Peyer's patch (tissue), 4 donors: ENCODE measurements at regions not wholly inside any gene's neighbourhood (a gene's known extent, or its start where the extent isn't known, plus 50 kb on each side); places are given as distances from the start of the nearest gene placed in this dataset.
"Not testable (repeated sequence)": the region's sequence is repeated elsewhere in the genome, so short reads cannot be mapped to it uniquely, and the experiment has no call there.

Source experiments
- DNase-seq, 3 donors: peaks; one replicate each; pipeline ENCODE4 v3.0.0-alpha.2; 2017 to 2019
- H3K27ac ChIP-seq, 4 donors: fragments of 200-600 bp; sonication (generic); one replicate each; pipeline ENCODE4 v1.5.1; 2016 to 2019
- H3K27me3 ChIP-seq, 2 donors: fragments of 200-600 bp; sonication (generic); one replicate each; pipeline ENCODE4 v1.5.1; 2019
- H3K36me3 ChIP-seq, 3 donors: fragments of 200-600 bp; sonication (generic); one replicate each; pipeline ENCODE4 v1.5.1; 2016 to 2019
- H3K4me1 ChIP-seq, 4 donors: fragments of 200-600 bp; sonication (generic); one replicate each; pipeline ENCODE4 v1.5.1; 2016 to 2019
- H3K4me3 ChIP-seq, 4 donors: fragments of 200-600 bp; sonication (generic); 1 replicate in 3 of 4; 2 replicates in 1 of 4; pipeline ENCODE4 v1.5.1; 2016 to 2019; ENCODE audit warnings: mild to moderate bottlenecking in 1 of 4
- H3K9me3 ChIP-seq, 4 donors: fragments of 200-600 bp; sonication (generic); one replicate each; pipeline ENCODE4 v1.5.1; 2016 to 2019; ENCODE audit warnings: mild to moderate bottlenecking in 1 of 4
- CTCF ChIP-seq, 6 experiments: fragments of 450-650 bp in 4 of 6; fragments of 200-600 bp in 2 of 6; sonication (generic) in 1 of 6; IDR thresholded peaks; one replicate each; pipeline ENCODE4 v1.5.1; 2017 to 2019; ENCODE audit warnings: antibody characterized with exemption in 6 of 6, mild to moderate bottlenecking in 3 of 6, moderate library complexity in 1 of 6
- POLR2A ChIP-seq, 2 donors: fragments of 450-650 bp; IDR thresholded peaks; one replicate each; pipeline ENCODE4 v1.5.1; 2017; ENCODE audit warnings: antibody characterized with exemption in 2 of 2, mild to moderate bottlenecking in 2 of 2, moderate library complexity in 2 of 2

- TF ChIP-seq CTCF (IDR thresholded peaks at IDR 0.05): no peak
- no peak for TF ChIP-seq POLR2A (IDR thresholded peaks at IDR 0.05)
- Histone ChIP-seq H3K36me3 (no peaks in the 10 kb centered on the region), H3K9me3 (no peaks in the 10 kb centered on the region), H3K27me3 (no peaks in the 10 kb centered on the region), H3K27ac (no peak overlapping the region), H3K4me3 (no peak overlapping the region), H3K4me1 (no peaks in the 10 kb centered on the region)
- no peak for DNase-seq
Observed at GRCh38 chr9:115333277-115334070, 215.5 kb upstream of the TNC start.

- H3K4me1 ChIP-seq: no peaks in the 10 kb centered on the region
Observed at GRCh38 chr9:115335439-115335838, 217.5 kb upstream of the TNC start.

GRCh38 chr9:115340314-115340713 is 222.4 kb upstream of the TNC start:
- Histone ChIP-seq H3K4me1 (no peaks in the 10 kb centered on the region), H3K4me3 (no peak overlapping the region), H3K27ac (no peak overlapping the region), H3K9me3 (no peaks in the 10 kb centered on the region), H3K27me3 (no peaks in the 10 kb centered on the region), H3K36me3 (no peaks in the 10 kb centered on the region)
- no peak for DNase-seq
- TF ChIP-seq CTCF (IDR thresholded peaks at IDR 0.05) (no peak), POLR2A (IDR thresholded peaks at IDR 0.05) (no peak)

More at GRCh38 chr9:115335439-115335838, 217.5 kb upstream of the TNC start:
- no peaks in the 10 kb centered on the region for H3K9me3 ChIP-seq
- no peak overlapping the region for H3K27ac ChIP-seq
- DNase-seq: no peak
- H3K27me3 ChIP-seq: no peaks in the 10 kb centered on the region
- H3K36me3 ChIP-seq: no peaks in the 10 kb centered on the region
- TF ChIP-seq CTCF (IDR thresholded peaks at IDR 0.05) (no peak), POLR2A (IDR thresholded peaks at IDR 0.05) (no peak)
- H3K4me3 ChIP-seq: no peak overlapping the region

GRCh38 chr9:115341426-115341825 is 223.5 kb upstream of the TNC start:
- TF ChIP-seq CTCF (IDR thresholded peaks at IDR 0.05): no peak
- no peak for TF ChIP-seq POLR2A (IDR thresholded peaks at IDR 0.05)
- H3K4me3 ChIP-seq: no peak overlapping the region
- DNase-seq: no peak
- no peaks in the 10 kb centered on the region for H3K36me3 ChIP-seq
- no peaks in the 10 kb centered on the region for H3K4me1 ChIP-seq
- H3K9me3 ChIP-seq: no peaks in the 10 kb centered on the region
- no peaks in the 10 kb centered on the region for H3K27me3 ChIP-seq
- H3K27ac ChIP-seq: no peak overlapping the region

- DNase-seq, H3K4me1 ChIP-seq, H3K9me3 ChIP-seq, H3K36me3 ChIP-seq, H3K27me3 ChIP-seq, H3K4me3 ChIP-seq, H3K27ac ChIP-seq: not testable (repeated sequence)
Observed at GRCh38 chr9:115347776-115348175, 229.8 kb upstream of the TNC start.

GRCh38 chr9:115348936-115349335 is 231.0 kb upstream of the TNC start:
- H3K4me1 ChIP-seq, DNase-seq, H3K9me3 ChIP-seq, H3K4me3 ChIP-seq, H3K36me3 ChIP-seq, H3K27ac ChIP-seq, H3K27me3 ChIP-seq: not testable (repeated sequence)

- Histone ChIP-seq H3K4me3 (no peak overlapping the region), H3K27me3 (no peaks in the 10 kb centered on the region), H3K9me3 (no peaks in the 10 kb centered on the region), H3K36me3 (no peaks in the 10 kb centered on the region), H3K27ac (no peak overlapping the region), H3K4me1 (no peaks in the 10 kb centered on the region)
- DNase-seq: no peak
- TF ChIP-seq CTCF (IDR thresholded peaks at IDR 0.05) (no peak), POLR2A (IDR thresholded peaks at IDR 0.05) (no peak)
Observed at GRCh38 chr9:115349542-115349941, 231.6 kb upstream of the TNC start.
